Body of pancreas (tissue), 4 donors: ENCODE measurements at regions not wholly inside any gene's neighbourhood (a gene's known extent, or its start where the extent isn't known, plus 50 kb on each side); places are given as distances from the start of the nearest gene placed in this dataset.

Experiments used
- ATAC-seq: fragments of 150-250 bp; one replicate; pipeline ENCODE4 v1.9.1; 2016
- DNase-seq, 4 donors: peaks; one replicate each; pipeline ENCODE4 v3.0.0-alpha.2; 2019
- H3K27ac ChIP-seq, 4 donors: fragments of 200-600 bp; sonication (generic); 1 replicate in 3 of 4; 2 replicates in 1 of 4; pipeline versions ENCODE4 v1.5.1 to v1.6.1; 2016 to 2019; ENCODE audit warnings: mild to moderate bottlenecking in 1 of 4, mixed read lengths in 1 of 4, moderate library complexity in 1 of 4
- H3K27me3 ChIP-seq, 2 donors: fragments of 200-600 bp; sonication (generic); one replicate each; pipeline ENCODE4 v1.6.0; 2016; ENCODE audit warnings: mild to moderate bottlenecking in 1 of 2
- H3K36me3 ChIP-seq, 2 donors: fragments of 200-600 bp; sonication (generic); replicated peaks in 1 of 2; 2 replicates each; pipeline ENCODE4 v1.5.1; 2016; ENCODE audit warnings: low read depth in 2 of 2; ENCODE audit not compliant: insufficient read depth in 1 of 2
- H3K4me1 ChIP-seq: fragments of 200-600 bp; sonication (generic); one replicate; pipeline ENCODE4 v1.6.0; 2016
- H3K4me3 ChIP-seq, 2 donors: fragments of 200-600 bp; sonication (generic); 1 replicate in 1 of 2; 2 replicates in 1 of 2; pipeline ENCODE4 v1.5.1; 2016 to 2019
- H3K9me3 ChIP-seq, 3 donors: fragments of 200-600 bp; sonication (generic); 1 replicate in 2 of 3; 2 replicates in 1 of 3; pipeline ENCODE4 v1.5.1; 2016
- CTCF ChIP-seq, 7 experiments: fragments of 450-650 bp in 4 of 7; fragments of 200-600 bp in 3 of 7; sonication (generic) in 3 of 7; IDR thresholded peaks; one replicate each; pipeline ENCODE4 v1.5.1; 2016 to 2019; ENCODE audit warnings: antibody characterized with exemption in 7 of 7
- POLR2A ChIP-seq, 3 donors: fragments of 450-650 bp; IDR thresholded peaks; one replicate each; pipeline ENCODE4 v1.6.1; 2016; ENCODE audit warnings: antibody characterized with exemption in 3 of 3, mild to moderate bottlenecking in 2 of 3
- WGBS, 2 donors: methylation state at CpG; one replicate each; pipeline ENCODE4 v1.1.5; 2017; 5-methylcytosine and 5-hydroxymethylcytosine counted together
- intact Hi-C: fragments of 100-400 bp; cut with DNase I; formaldehyde crosslinking; loops from one replicate; pipeline ENCODE4 v1.15.1; 2023

- intact Hi-C loops, result no loop called here
- WGBS, 2 donors, result 58 to 89% methylated on average over 1 of the region's 1 CpG
- TF ChIP-seq CTCF (IDR thresholded peaks at IDR 0.05) (no peak), POLR2A (IDR thresholded peaks at IDR 0.05) (no peak)
- Histone ChIP-seq H3K4me1 (no peaks in the 10 kb centered on the region), H3K9me3 (no peaks in the 10 kb centered on the region), H3K36me3 (no peaks in the 10 kb centered on the region), H3K27ac (no peak overlapping the region), H3K4me3 (no peak overlapping the region), H3K27me3 (no peaks in the 10 kb centered on the region)
- DNase-seq, result no peak
- ATAC-seq, result no peak
Measured at GRCh38 chr11:82047200-82047599, 686.5 kb downstream of the FAM181B start.

- Histone ChIP-seq H3K4me3 (no peak overlapping the region), H3K9me3 (no peaks in the 10 kb centered on the region), H3K27me3 (no peaks in the 10 kb centered on the region), H3K27ac (no peak overlapping the region), H3K4me1 (no peaks in the 10 kb centered on the region), H3K36me3 (no peaks in the 10 kb centered on the region)
- intact Hi-C loops, result no loop called here
- DNase-seq, result no peak
- no peak for TF ChIP-seq CTCF (IDR thresholded peaks at IDR 0.05)
- TF ChIP-seq POLR2A (IDR thresholded peaks at IDR 0.05), result no peak
- ATAC-seq, result no peak
- 79 to 84% methylated on average over 1 of the region's 1 CpG for WGBS, 2 donors
Measured at GRCh38 chr11:82046778-82047177, 686.9 kb downstream of the FAM181B start.

GRCh38 chr11:82045748-82046457 is 687.8 kb downstream of the FAM181B start:
- no peak for DNase-seq
- H3K4me1 ChIP-seq, result no peaks in the 10 kb centered on the region
- intact Hi-C loops, result no loop called here
- no peaks in the 10 kb centered on the region for H3K36me3 ChIP-seq
- no peak overlapping the region for H3K27ac ChIP-seq
- H3K4me3 ChIP-seq, result no peak overlapping the region
- no peaks in the 10 kb centered on the region for H3K27me3 ChIP-seq
- no peak for TF ChIP-seq POLR2A (IDR thresholded peaks at IDR 0.05)
- TF ChIP-seq CTCF (IDR thresholded peaks at IDR 0.05), result no peak
- no peaks in the 10 kb centered on the region for H3K9me3 ChIP-seq
- WGBS, 2 donors, result 75% methylated on average over 2 of the region's 2 CpGs
- no peak for ATAC-seq

GRCh38 chr11:82043316-82043715 is 690.3 kb downstream of the FAM181B start:
- DNase-seq, result no peak
- no peak overlapping the region for H3K27ac ChIP-seq
- H3K4me3 ChIP-seq, result no peak overlapping the region
- no peaks in the 10 kb centered on the region for H3K9me3 ChIP-seq
- no peaks in the 10 kb centered on the region for H3K36me3 ChIP-seq
- TF ChIP-seq CTCF (IDR thresholded peaks at IDR 0.05) (no peak), POLR2A (IDR thresholded peaks at IDR 0.05) (no peak)
- WGBS, 2 donors, result 65 to 67% methylated on average over 2 of the region's 2 CpGs
- H3K4me1 ChIP-seq, result no peaks in the 10 kb centered on the region
- no peak for ATAC-seq
- no peaks in the 10 kb centered on the region for H3K27me3 ChIP-seq
- intact Hi-C loops, result no loop called here

GRCh38 chr11:82041764-82042163 is 691.9 kb downstream of the FAM181B start:
- 65 to 67% methylated on average over 6 of the region's 6 CpGs for WGBS, 2 donors
- H3K27me3 ChIP-seq, result no peaks in the 10 kb centered on the region
- H3K36me3 ChIP-seq, result no peaks in the 10 kb centered on the region
- no peaks in the 10 kb centered on the region for H3K4me1 ChIP-seq
- TF ChIP-seq CTCF (IDR thresholded peaks at IDR 0.05) (no peak), POLR2A (IDR thresholded peaks at IDR 0.05) (no peak)
- H3K27ac ChIP-seq, result no peak overlapping the region
- no peaks in the 10 kb centered on the region for H3K9me3 ChIP-seq
- ATAC-seq (no peak), DNase-seq (no peak)
- intact Hi-C loops, result no loop called here
- no peak overlapping the region for H3K4me3 ChIP-seq
